AG09309 (cell line): ENCODE measurements at regions not wholly inside any gene's neighbourhood (a gene's known extent, or its start where the extent isn't known, plus 50 kb on each side); places are given as distances from the start of the nearest gene placed in this dataset.

Experiments used
- DNase-seq: peaks from one replicate; pipeline ENCODE4 v3.0.0-alpha.2; 2010; ENCODE audit warnings: low read depth
- H3K4me3 ChIP-seq: 2 replicates; pipeline ENCODE4 v1.5.1; 2011; ENCODE audit warnings: mild to moderate bottlenecking, low read depth, low read length, moderate library complexity; ENCODE audit not compliant: control insufficient read depth
- TF ChIP-seq, protein P1 (sequence below): IDR thresholded peaks from 2 replicates; pipeline ENCODE4 v1.5.1; 2011; ENCODE audit warnings: mild to moderate bottlenecking, low read depth, low read length, inconsistent platforms; ENCODE audit not compliant: insufficient read depth, control insufficient read depth; ENCODE audit errors: missing control alignments

DNA sequence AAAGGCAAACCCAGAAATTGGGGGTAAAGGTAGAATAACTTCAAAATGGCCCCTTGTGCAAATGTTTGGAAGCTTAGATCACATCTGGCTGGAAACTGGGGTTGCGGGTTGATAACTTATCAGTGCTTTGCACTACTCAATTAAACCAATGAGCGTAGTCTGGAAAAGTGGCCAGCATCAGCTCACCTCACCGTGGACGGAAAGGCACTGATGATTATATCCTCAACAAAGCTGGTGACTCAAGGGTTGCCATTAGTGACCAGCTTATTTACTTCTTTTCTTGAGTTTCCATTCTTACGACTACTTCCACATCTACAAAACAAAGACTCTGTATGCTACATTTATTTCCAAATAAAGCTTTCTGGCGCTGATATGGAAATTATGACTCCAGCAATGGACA lies 198.5 kb upstream of the HEY2 start:
- no peak overlapping the region for H3K4me3 ChIP-seq
- DNase-seq = no peak
- TF ChIP-seq, protein P1, sequence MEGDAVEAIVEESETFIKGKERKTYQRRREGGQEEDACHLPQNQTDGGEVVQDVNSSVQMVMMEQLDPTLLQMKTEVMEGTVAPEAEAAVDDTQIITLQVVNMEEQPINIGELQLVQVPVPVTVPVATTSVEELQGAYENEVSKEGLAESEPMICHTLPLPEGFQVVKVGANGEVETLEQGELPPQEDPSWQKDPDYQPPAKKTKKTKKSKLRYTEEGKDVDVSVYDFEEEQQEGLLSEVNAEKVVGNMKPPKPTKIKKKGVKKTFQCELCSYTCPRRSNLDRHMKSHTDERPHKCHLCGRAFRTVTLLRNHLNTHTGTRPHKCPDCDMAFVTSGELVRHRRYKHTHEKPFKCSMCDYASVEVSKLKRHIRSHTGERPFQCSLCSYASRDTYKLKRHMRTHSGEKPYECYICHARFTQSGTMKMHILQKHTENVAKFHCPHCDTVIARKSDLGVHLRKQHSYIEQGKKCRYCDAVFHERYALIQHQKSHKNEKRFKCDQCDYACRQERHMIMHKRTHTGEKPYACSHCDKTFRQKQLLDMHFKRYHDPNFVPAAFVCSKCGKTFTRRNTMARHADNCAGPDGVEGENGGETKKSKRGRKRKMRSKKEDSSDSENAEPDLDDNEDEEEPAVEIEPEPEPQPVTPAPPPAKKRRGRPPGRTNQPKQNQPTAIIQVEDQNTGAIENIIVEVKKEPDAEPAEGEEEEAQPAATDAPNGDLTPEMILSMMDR = no peak

DNA sequence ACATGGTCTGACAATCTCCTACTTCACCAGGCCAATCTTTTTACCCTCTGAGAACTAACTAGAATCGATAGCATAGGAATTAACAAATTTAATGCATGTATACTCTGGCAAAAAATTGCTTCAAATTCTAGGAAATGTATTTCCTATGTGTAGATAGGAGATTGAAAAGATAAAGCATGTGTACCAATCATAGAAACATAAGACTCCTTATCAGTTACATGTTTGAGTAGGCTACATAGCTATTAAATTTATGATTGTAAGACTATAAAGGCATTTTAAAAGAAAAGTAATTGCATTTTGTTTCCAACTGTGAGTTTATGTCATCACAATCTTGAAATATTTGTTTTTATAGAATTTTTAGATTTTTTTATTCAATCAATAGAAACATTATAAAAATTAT lies 196.6 kb upstream of the HEY2 start:
- no peak for DNase-seq
- TF ChIP-seq, protein P1 = no peak
- no peak overlapping the region for H3K4me3 ChIP-seq

DNA sequence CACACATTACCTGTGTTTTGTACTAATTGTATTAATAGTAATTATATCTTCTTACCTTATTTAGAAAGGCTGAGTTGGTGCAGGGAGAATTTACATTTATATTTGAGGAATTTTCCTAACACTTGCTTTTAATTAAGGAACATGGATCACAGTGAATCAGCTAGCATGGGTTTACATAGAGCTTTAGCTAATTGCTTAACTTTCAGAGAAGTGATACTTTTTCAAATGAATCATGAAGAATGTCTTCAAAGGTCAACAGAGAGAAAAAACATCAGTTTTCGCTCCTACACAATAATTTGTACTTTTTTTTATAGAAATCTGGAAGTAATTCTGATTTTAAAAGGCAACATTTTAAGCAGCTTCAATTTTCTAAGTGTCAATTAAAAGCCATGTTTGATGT lies 195.0 kb upstream of the HEY2 start:
- H3K4me3 ChIP-seq = no peak overlapping the region
- no peak for DNase-seq
- TF ChIP-seq, protein P1 = no peak

DNA sequence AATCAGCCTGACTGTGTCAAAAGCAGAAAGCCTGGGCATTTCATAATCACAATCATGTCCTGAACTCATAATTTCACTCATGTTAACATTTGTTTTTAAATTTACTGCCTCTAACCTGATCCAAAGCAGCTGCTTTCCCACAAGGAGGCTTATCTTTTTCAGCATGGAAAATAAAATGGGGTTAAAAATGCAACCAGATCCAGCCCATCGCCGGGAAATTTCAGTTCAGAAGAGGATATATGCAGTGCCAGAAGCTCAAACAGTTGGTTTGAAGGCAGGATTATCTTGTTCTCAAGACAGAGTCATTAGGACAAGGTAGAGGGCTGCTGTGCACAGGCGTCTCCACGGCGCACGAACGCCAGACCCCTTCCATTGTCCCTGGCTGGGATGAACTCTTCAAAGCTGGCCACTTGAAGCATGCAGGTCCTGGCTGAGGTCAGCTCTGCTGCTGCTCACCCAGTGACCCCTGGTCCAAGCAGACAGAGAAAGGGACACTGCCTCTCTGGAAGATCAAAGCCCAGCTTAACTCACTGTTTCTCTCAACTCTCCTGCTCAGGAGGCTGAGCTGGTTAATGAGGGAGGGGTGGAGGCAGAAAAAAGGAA lies 191.1 kb upstream of the HEY2 start:
- no peak for DNase-seq
- TF ChIP-seq, protein P1 = no peak
- H3K4me3 ChIP-seq = no peak overlapping the region

DNA sequence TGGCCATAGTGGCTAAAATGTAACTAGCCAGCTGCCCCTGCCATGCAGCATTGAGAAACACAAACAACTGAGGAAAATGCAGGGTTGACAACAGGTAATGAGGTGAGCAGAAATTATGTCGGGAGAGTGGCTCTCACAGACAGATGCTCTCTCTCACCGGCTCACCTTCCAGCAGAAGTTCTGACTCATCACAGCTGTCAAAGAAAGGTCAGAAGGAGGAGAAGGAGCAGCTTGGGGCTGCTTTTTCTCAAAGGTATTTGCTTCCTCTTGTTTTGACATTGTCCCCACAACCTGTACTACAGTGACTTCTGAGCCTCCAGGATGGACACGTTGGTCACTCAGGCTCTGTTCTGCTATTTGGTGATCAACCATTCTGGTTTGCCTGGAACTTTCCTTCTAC lies 190.5 kb upstream of the HEY2 start:
- DNase-seq = no peak

DNA sequence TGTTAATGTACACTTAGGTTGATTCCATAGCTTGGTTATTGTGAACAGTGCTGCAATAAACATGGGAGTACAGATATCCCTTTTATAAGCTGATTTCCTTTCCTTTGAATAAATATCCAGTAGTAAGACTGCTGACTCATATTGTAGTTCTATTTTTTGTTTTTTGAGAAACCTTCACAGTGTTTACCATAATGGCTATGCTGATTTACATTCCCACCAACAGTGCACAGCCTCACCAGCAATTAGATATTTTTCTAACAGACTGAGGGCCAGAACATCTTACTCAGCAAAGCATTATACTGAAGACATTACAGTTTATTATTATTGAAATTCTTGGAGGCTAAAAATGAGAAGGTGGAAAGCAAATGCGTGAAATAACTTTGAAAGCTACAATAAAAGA lies 187.3 kb upstream of the HEY2 start:
- TF ChIP-seq, protein P1 = no peak

More for the DNA sequence above, 190.5 kb upstream of the HEY2 start:
- H3K4me3 ChIP-seq = no peak overlapping the region
- TF ChIP-seq, protein P1 = no peak

DNA sequence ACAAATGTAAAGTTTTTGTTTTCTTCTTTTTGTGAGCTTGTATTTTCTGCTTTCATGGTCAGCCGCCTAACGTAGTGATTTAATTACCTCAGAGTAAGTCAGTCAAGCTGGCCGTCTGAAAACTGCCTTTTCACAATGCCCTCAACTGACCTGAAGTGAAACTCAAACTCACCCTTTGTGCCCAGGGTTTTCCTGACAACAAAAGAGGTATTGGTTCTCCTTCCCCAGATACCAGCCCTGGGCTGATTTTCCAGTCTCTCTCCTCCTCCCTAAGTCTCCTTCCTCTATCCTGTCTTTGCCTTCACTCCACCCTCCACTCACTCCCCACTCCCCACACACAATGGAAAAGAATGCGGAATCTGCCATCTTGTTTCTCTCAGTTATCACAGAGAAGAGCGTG lies 184.5 kb upstream of the HEY2 start:
- TF ChIP-seq, protein P1 = no peak
- DNase-seq = no peak
- H3K4me3 ChIP-seq = no peak overlapping the region

More for the DNA sequence above, 187.3 kb upstream of the HEY2 start:
- DNase-seq = no peak
- no peak overlapping the region for H3K4me3 ChIP-seq
